MM.1S (cell line): ENCODE measurements at regions not wholly inside any gene's neighbourhood (a gene's known extent, or its start where the extent isn't known, plus 50 kb on each side); places are given as distances from the start of the nearest gene placed in this dataset.

Experiments
- CTCF ChIP-seq: fragments of 300-600 bp; sonication (generic); IDR thresholded peaks from 2 replicates; pipeline ENCODE4 v1.5.1; 2016; ENCODE audit warnings: antibody characterized with exemption, low read length, mixed read lengths
- EZH2 ChIP-seq: fragments of 300-600 bp; sonication (generic); optimal IDR thresholded peaks from 2 replicates; pipeline ENCODE3; 2017; ENCODE audit warnings: low read depth, mild to moderate bottlenecking, antibody characterized with exemption, low read length, mixed read lengths

GRCh38 chr10:6924166-6924565, 344.1 kb upstream of the PRKCQ start:
- TF ChIP-seq CTCF (no peak), EZH2 (no peak)
